ENCODE measurements at regions not wholly inside any gene's neighbourhood (a gene's known extent, or its start where the extent isn't known, plus 50 kb on each side); places are given as distances from the start of the nearest gene placed in this dataset.

- no peaks in the 10 kb centered on the region for H3K4me1 ChIP-seq (ENCODE audit: control insufficient read depth, insufficient read depth, low read length, unreplicated experiment)
- H3K4me3 ChIP-seq (ENCODE audit: low read depth, low read length), result no peak overlapping the region
- no peaks in the 10 kb centered on the region for H3K36me3 ChIP-seq (ENCODE audit: insufficient read depth, low read length)
- H3K79me2 ChIP-seq (ENCODE audit: control insufficient read depth, insufficient read depth, low read length, unreplicated experiment), result no peaks in the 10 kb centered on the region
- no peak overlapping the region for H3K27ac ChIP-seq (ENCODE audit: low read depth, low read length)
- H3K27me3 ChIP-seq (ENCODE audit: insufficient read depth, low read length), result no peaks in the 10 kb centered on the region
- no peak overlapping the region for H2AFZ ChIP-seq (ENCODE audit: low read length, unreplicated experiment)
Observed at GRCh38 chr20:11274141-11274594, 600.4 kb upstream of the JAG1 start.

DNA sequence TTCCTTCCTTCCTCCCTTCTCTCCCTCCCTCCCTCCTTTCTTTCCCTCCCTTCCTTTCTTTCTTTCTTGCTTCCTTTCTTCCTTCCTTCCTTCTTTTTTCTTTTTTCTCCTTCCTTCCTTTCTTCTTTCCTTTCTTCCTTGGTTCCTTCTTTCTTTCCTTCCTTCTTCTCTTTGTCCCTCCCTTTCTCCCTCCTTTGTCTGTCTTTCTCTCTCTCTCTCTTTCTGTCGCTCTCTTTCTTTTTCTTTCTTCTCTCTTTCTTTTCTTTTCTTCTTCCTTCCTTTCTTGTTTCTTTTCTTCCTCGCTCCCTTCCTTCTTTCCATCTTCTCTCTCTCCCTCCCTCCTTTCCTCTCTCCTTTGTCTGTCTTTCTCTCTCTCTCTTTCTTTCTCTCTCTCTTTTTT is 601.9 kb upstream of the JAG1 start:
- Histone ChIP-seq H3K4me3 (ENCODE audit: low read depth, low read length) (no peak overlapping the region), H3K79me2 (ENCODE audit: control insufficient read depth, insufficient read depth, low read length, unreplicated experiment) (no peaks in the 10 kb centered on the region), H3K27me3 (ENCODE audit: insufficient read depth, low read length) (no peaks in the 10 kb centered on the region), H3K27ac (ENCODE audit: low read depth, low read length) (no peak overlapping the region), H3K36me3 (ENCODE audit: insufficient read depth, low read length) (no peaks in the 10 kb centered on the region), H2AFZ (ENCODE audit: low read length, unreplicated experiment) (no peak overlapping the region), H3K4me1 (ENCODE audit: control insufficient read depth, insufficient read depth, low read length, unreplicated experiment) (no peaks in the 10 kb centered on the region)

- no peak overlapping the region for H3K4me3 ChIP-seq (ENCODE audit: low read depth, low read length)
- no peak overlapping the region for H2AFZ ChIP-seq (ENCODE audit: low read length, unreplicated experiment)
- H3K79me2 ChIP-seq (ENCODE audit: control insufficient read depth, insufficient read depth, low read length, unreplicated experiment), result no peaks in the 10 kb centered on the region
- no peaks in the 10 kb centered on the region for H3K4me1 ChIP-seq (ENCODE audit: control insufficient read depth, insufficient read depth, low read length, unreplicated experiment)
- H3K36me3 ChIP-seq (ENCODE audit: insufficient read depth, low read length), result no peaks in the 10 kb centered on the region
- no peak overlapping the region for H3K27ac ChIP-seq (ENCODE audit: low read depth, low read length)
- no peaks in the 10 kb centered on the region for H3K27me3 ChIP-seq (ENCODE audit: insufficient read depth, low read length)
Observed at GRCh38 chr20:11277170-11277569, 603.4 kb upstream of the JAG1 start.

DNA sequence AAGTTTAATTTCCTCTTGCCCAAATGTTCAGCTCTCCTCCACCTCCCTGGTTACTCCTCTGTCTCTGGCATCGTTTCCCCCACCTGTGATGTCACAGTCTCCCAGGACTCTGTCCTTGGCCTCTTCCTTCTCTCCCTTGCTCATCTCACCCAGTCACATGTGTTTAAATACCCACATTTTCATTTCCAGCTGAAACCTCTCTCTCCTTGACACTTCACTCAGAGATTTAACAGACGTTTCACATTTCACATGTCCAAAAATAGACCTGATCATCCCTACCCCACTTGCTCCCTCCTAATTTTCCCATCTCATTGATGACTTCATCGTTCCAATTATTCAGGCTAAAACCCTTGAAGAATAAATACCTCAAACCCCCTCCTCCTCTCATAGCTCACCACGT is 604.1 kb upstream of the JAG1 start:
- Histone ChIP-seq H3K36me3 (ENCODE audit: insufficient read depth, low read length) (no peaks in the 10 kb centered on the region), H2AFZ (ENCODE audit: low read length, unreplicated experiment) (no peak overlapping the region), H3K4me1 (ENCODE audit: control insufficient read depth, insufficient read depth, low read length, unreplicated experiment) (no peaks in the 10 kb centered on the region), H3K4me3 (ENCODE audit: low read depth, low read length) (no peak overlapping the region), H3K79me2 (ENCODE audit: control insufficient read depth, insufficient read depth, low read length, unreplicated experiment) (no peaks in the 10 kb centered on the region), H3K27me3 (ENCODE audit: insufficient read depth, low read length) (no peaks in the 10 kb centered on the region), H3K27ac (ENCODE audit: low read depth, low read length) (no peak overlapping the region)

- Histone ChIP-seq H2AFZ (ENCODE audit: low read length, unreplicated experiment) (no peak overlapping the region), H3K4me3 (ENCODE audit: low read depth, low read length) (no peak overlapping the region), H3K4me1 (ENCODE audit: control insufficient read depth, insufficient read depth, low read length, unreplicated experiment) (no peaks in the 10 kb centered on the region), H3K36me3 (ENCODE audit: insufficient read depth, low read length) (no peaks in the 10 kb centered on the region), H3K27ac (ENCODE audit: low read depth, low read length) (no peak overlapping the region), H3K79me2 (ENCODE audit: control insufficient read depth, insufficient read depth, low read length, unreplicated experiment) (no peaks in the 10 kb centered on the region), H3K27me3 (ENCODE audit: insufficient read depth, low read length) (no peaks in the 10 kb centered on the region)
Observed at GRCh38 chr20:11278461-11278860, 604.7 kb upstream of the JAG1 start.

GRCh38 chr20:11281240-11281639 is 607.4 kb upstream of the JAG1 start:
- Histone ChIP-seq H3K36me3 (ENCODE audit: insufficient read depth, low read length) (no peaks in the 10 kb centered on the region), H3K4me3 (ENCODE audit: low read depth, low read length) (no peak overlapping the region), H3K27me3 (ENCODE audit: insufficient read depth, low read length) (no peaks in the 10 kb centered on the region), H2AFZ (ENCODE audit: low read length, unreplicated experiment) (no peak overlapping the region), H3K27ac (ENCODE audit: low read depth, low read length) (no peak overlapping the region), H3K4me1 (ENCODE audit: control insufficient read depth, insufficient read depth, low read length, unreplicated experiment) (no peaks in the 10 kb centered on the region), H3K79me2 (ENCODE audit: control insufficient read depth, insufficient read depth, low read length, unreplicated experiment) (no peaks in the 10 kb centered on the region)

- Histone ChIP-seq H3K4me3 (ENCODE audit: low read depth, low read length) (no peak overlapping the region), H2AFZ (ENCODE audit: low read length, unreplicated experiment) (no peak overlapping the region), H3K79me2 (ENCODE audit: control insufficient read depth, insufficient read depth, low read length, unreplicated experiment) (no peaks in the 10 kb centered on the region), H3K27ac (ENCODE audit: low read depth, low read length) (no peak overlapping the region), H3K4me1 (ENCODE audit: control insufficient read depth, insufficient read depth, low read length, unreplicated experiment) (no peaks in the 10 kb centered on the region), H3K27me3 (ENCODE audit: insufficient read depth, low read length) (no peaks in the 10 kb centered on the region), H3K36me3 (ENCODE audit: insufficient read depth, low read length) (no peaks in the 10 kb centered on the region)
Observed at GRCh38 chr20:11281768-11282167, 608.0 kb upstream of the JAG1 start.

GRCh38 chr20:11287126-11287525 is 613.3 kb upstream of the JAG1 start:
- Histone ChIP-seq H3K79me2 (ENCODE audit: control insufficient read depth, insufficient read depth, low read length, unreplicated experiment) (no peaks in the 10 kb centered on the region), H2AFZ (ENCODE audit: low read length, unreplicated experiment) (no peak overlapping the region), H3K4me1 (ENCODE audit: control insufficient read depth, insufficient read depth, low read length, unreplicated experiment) (no peaks in the 10 kb centered on the region), H3K27ac (ENCODE audit: low read depth, low read length) (no peak overlapping the region), H3K27me3 (ENCODE audit: insufficient read depth, low read length) (no peaks in the 10 kb centered on the region), H3K4me3 (ENCODE audit: low read depth, low read length) (no peak overlapping the region), H3K36me3 (ENCODE audit: insufficient read depth, low read length) (no peaks in the 10 kb centered on the region)

GRCh38 chr20:11296221-11296620 is 621.5 kb upstream of the BTBD3 start:
- no peaks in the 10 kb centered on the region for H3K4me1 ChIP-seq (ENCODE audit: control insufficient read depth, insufficient read depth, low read length, unreplicated experiment)
- no peak overlapping the region for H2AFZ ChIP-seq (ENCODE audit: low read length, unreplicated experiment)
- no peaks in the 10 kb centered on the region for H3K36me3 ChIP-seq (ENCODE audit: insufficient read depth, low read length)
- H3K27me3 ChIP-seq (ENCODE audit: insufficient read depth, low read length), result no peaks in the 10 kb centered on the region
- no peak overlapping the region for H3K4me3 ChIP-seq (ENCODE audit: low read depth, low read length)
- H3K79me2 ChIP-seq (ENCODE audit: control insufficient read depth, insufficient read depth, low read length, unreplicated experiment), result no peaks in the 10 kb centered on the region
- H3K27ac ChIP-seq (ENCODE audit: low read depth, low read length), result no peak overlapping the region

GRCh38 chr20:11296951-11297350 is 620.7 kb upstream of the BTBD3 start:
- no peaks in the 10 kb centered on the region for H3K36me3 ChIP-seq (ENCODE audit: insufficient read depth, low read length)
- H3K4me3 ChIP-seq (ENCODE audit: low read depth, low read length), result no peak overlapping the region
- no peaks in the 10 kb centered on the region for H3K4me1 ChIP-seq (ENCODE audit: control insufficient read depth, insufficient read depth, low read length, unreplicated experiment)
- no peak overlapping the region for H2AFZ ChIP-seq (ENCODE audit: low read length, unreplicated experiment)
- H3K27me3 ChIP-seq (ENCODE audit: insufficient read depth, low read length), result no peaks in the 10 kb centered on the region
- H3K27ac ChIP-seq (ENCODE audit: low read depth, low read length), result no peak overlapping the region
- H3K79me2 ChIP-seq (ENCODE audit: control insufficient read depth, insufficient read depth, low read length, unreplicated experiment), result no peaks in the 10 kb centered on the region

DNA sequence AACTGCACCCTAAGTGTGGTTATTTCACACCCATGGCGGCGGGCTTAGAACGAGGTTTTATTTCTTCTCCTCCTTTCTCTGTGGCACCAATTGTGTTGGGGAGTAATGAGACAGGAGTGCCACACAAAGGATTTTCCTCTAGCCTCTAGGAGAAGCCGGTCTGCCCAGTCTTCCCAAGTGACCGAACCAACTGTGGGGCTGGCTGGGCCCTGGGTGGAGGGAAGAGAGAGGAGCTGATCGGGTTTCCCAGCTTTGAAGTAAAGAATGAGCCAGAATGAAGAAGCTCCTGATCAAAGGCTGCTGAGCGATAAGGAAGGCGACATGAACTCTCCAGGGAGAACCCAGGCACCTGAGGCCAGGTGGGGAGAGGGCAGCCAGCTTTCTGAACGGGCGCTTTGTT is 616.0 kb upstream of the BTBD3 start:
- Histone ChIP-seq H3K4me1 (ENCODE audit: control insufficient read depth, insufficient read depth, low read length, unreplicated experiment) (no peaks in the 10 kb centered on the region), H3K4me3 (ENCODE audit: low read depth, low read length) (no peak overlapping the region), H3K36me3 (ENCODE audit: insufficient read depth, low read length) (no peaks in the 10 kb centered on the region), H3K27me3 (ENCODE audit: insufficient read depth, low read length) (no peaks in the 10 kb centered on the region), H3K27ac (ENCODE audit: low read depth, low read length) (no peak overlapping the region), H2AFZ (ENCODE audit: low read length, unreplicated experiment) (no peak overlapping the region), H3K79me2 (ENCODE audit: control insufficient read depth, insufficient read depth, low read length, unreplicated experiment) (no peaks in the 10 kb centered on the region)
